ENCODE measurements at regions not wholly inside any gene's neighbourhood (a gene's known extent, or its start where the extent isn't known, plus 50 kb on each side); places are given as distances from the start of the nearest gene placed in this dataset.
"Not testable (repeated sequence)": the region's sequence is repeated elsewhere in the genome, so short reads cannot be mapped to it uniquely, and the experiment has no call there.

DNA sequence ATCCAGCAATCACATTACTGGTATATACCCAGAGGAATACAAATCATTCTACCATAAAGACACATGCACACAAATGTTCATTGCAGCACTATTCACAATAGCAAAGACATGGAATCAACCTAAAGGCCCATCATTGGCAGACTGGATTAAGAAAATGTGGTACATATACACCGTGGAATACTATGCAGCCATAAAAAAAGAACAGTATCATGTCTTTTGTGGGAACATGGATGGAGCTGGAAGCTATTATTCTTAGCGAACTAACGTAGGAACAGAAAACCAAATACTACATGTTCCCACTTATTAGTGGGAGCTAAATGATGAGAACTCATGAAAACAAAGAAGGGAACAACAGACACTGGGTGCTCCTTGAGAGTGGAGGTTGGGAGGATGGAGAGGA is 60.9 kb downstream of the PGRMC1 start:
- H3K36me3 Mint-ChIP-seq (ENCODE audit: insufficient read depth in 2 of 2); H3K4me3 Mint-ChIP-seq; DNase-seq; ATAC-seq (replicated peaks in 1 of 2); H3K27ac Mint-ChIP-seq; H3K4me1 Mint-ChIP-seq (ENCODE audit: low read depth); H3K9me3 Mint-ChIP-seq: not testable (repeated sequence)
- peaks cover 29% of the 10 kb centered on the region for H3K27me3 Mint-ChIP-seq (ENCODE audit: low read depth)

- ATAC-seq (replicated peaks in 1 of 2); H3K4me1 Mint-ChIP-seq (ENCODE audit: low read depth); H3K4me3 Mint-ChIP-seq; H3K27ac Mint-ChIP-seq; H3K36me3 Mint-ChIP-seq (ENCODE audit: insufficient read depth in 2 of 2); DNase-seq; H3K9me3 Mint-ChIP-seq: not testable (repeated sequence)
- H3K27me3 Mint-ChIP-seq (ENCODE audit: low read depth) = peaks cover 29% of the 10 kb centered on the region
These were observed 63.7 kb downstream of the PGRMC1 start for GRCh38 chrX:119299812-119300211.

DNA sequence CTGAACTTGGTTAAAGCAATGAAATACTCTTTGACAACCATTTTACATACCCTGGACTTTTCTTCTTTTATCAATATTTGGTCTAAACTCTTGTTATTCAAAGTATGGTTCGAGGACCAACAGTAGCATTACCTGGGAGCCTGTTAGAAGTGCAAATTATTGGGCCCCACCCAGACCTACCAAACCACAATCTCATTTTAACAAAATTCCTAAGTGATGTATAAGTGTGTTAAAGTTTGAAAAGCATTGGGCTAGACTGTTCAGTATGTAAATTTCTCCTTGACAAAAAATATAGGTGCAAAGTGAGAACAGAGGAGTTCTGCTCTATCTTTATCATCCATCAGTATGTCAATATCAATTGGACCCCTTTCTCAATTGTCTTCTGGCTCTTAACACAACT is 67.1 kb downstream of the PGRMC1 start:
- Mint-ChIP-seq H3K36me3 (ENCODE audit: insufficient read depth in 2 of 2) (no peaks in the 10 kb centered on the region), H3K27ac (no peak overlapping the region)
- ATAC-seq (replicated peaks in 1 of 2) = no peak

GRCh38 chrX:119325456-119325855 is 73.7 kb upstream of the SLC25A43 start:
- Mint-ChIP-seq H3K4me3 (no peak overlapping the region), H3K4me1 (ENCODE audit: low read depth) (no peaks in the 10 kb centered on the region), H3K27ac (no peak overlapping the region), H3K27me3 (ENCODE audit: low read depth) (peaks cover 37% of the 10 kb centered on the region), H3K9me3 (no peaks in the 10 kb centered on the region), H3K36me3 (ENCODE audit: insufficient read depth in 2 of 2) (no peaks in the 10 kb centered on the region)
- ATAC-seq (replicated peaks in 1 of 2) (no peak), DNase-seq (no peak)

More for the DNA sequence above, 67.1 kb downstream of the PGRMC1 start:
- Mint-ChIP-seq H3K4me3 (no peak overlapping the region), H3K4me1 (ENCODE audit: low read depth) (no peaks in the 10 kb centered on the region), H3K27me3 (ENCODE audit: low read depth) (peaks cover 9% of the 10 kb centered on the region), H3K9me3 (no peaks in the 10 kb centered on the region)
- DNase-seq = no peak

DNA sequence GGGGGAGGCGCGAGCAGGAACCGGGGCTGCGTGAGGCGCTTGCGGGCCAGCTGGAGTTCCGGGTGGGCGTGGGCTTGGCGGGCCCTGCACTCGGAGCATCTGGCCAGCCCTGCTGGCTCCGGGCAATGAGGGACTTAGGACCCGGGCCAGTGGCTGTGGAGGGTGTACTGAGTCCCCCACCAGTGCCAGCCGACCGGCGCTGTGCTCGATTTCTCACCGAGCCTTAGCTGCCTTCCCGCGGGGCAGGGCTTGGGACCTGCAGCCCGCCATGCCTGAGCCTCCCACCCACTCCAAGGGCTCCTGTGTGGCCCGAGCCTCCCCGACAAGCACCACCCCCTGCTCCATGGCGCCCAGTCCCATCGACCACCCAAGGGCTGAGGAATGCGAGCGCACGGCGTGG is 67.3 kb upstream of the SLC25A43 start:
- DNase-seq; H3K4me1 Mint-ChIP-seq (ENCODE audit: low read depth); H3K9me3 Mint-ChIP-seq; H3K27ac Mint-ChIP-seq; H3K4me3 Mint-ChIP-seq; H3K36me3 Mint-ChIP-seq (ENCODE audit: insufficient read depth in 2 of 2); ATAC-seq (replicated peaks in 1 of 2): not testable (repeated sequence)
- peaks cover 27% of the 10 kb centered on the region for H3K27me3 Mint-ChIP-seq (ENCODE audit: low read depth)

- H3K9me3 Mint-ChIP-seq; H3K36me3 Mint-ChIP-seq (ENCODE audit: insufficient read depth in 2 of 2); H3K27ac Mint-ChIP-seq; H3K4me3 Mint-ChIP-seq; DNase-seq; H3K4me1 Mint-ChIP-seq (ENCODE audit: low read depth); ATAC-seq (replicated peaks in 1 of 2): not testable (repeated sequence)
- H3K27me3 Mint-ChIP-seq (ENCODE audit: low read depth) = peaks cover 23% of the 10 kb centered on the region
These were observed 66.0 kb upstream of the SLC25A43 start for GRCh38 chrX:119332855-119333720.

DNA sequence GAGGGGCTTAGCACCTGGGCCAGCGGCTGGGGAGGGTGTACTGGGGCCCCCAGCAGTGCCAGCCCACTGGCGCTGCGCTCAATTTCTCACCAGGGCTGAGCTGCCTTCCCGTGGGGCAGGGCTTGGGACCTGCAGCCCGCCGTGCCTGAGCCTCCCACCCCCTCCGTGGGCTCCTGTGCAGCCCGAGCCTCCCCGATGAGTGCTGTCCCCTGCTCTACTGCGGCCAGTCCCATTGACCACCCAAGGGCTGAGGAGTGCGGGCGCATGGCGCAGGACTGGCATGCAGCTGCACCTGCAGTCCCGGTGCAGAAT is 65.5 kb upstream of the SLC25A43 start:
- not testable (repeated sequence) for H3K4me3 Mint-ChIP-seq; DNase-seq; ATAC-seq (replicated peaks in 1 of 2); H3K27ac Mint-ChIP-seq; H3K9me3 Mint-ChIP-seq; H3K36me3 Mint-ChIP-seq (ENCODE audit: insufficient read depth in 2 of 2); H3K4me1 Mint-ChIP-seq (ENCODE audit: low read depth)
- peaks cover 17% of the 10 kb centered on the region for H3K27me3 Mint-ChIP-seq (ENCODE audit: low read depth)

DNA sequence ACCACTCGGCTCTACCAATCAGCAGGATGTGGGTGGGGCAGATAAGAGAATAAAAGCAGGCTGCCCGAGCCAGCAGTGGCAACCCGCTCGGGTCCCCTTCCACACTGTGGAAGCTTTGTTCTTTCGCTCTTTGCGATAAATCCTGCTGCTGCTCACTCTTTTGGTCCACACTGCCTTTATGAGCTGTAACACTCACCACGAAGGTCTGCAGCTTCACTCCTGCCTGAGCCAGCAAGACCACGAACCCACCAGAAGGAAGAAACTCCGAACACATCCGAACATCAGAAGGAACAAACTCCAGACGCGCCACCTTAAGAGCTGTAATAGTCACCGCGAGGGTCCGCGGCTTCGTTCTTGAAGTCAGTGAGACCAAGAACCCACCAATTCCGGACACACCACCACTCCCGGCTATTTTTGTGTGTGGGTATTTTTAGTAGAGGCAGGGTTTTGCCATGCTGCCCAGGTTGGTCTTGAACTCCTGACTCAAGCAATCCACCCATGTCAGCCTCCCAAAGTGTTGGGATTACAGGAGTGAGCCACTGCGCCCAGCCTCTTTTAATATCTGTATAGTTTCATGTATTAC is 64.6 kb upstream of the SLC25A43 start:
- not testable (repeated sequence) for H3K4me3 Mint-ChIP-seq; ATAC-seq (replicated peaks in 1 of 2); H3K9me3 Mint-ChIP-seq; H3K27me3 Mint-ChIP-seq (ENCODE audit: low read depth); H3K4me1 Mint-ChIP-seq (ENCODE audit: low read depth); H3K36me3 Mint-ChIP-seq (ENCODE audit: insufficient read depth in 2 of 2); H3K27ac Mint-ChIP-seq; DNase-seq

DNA sequence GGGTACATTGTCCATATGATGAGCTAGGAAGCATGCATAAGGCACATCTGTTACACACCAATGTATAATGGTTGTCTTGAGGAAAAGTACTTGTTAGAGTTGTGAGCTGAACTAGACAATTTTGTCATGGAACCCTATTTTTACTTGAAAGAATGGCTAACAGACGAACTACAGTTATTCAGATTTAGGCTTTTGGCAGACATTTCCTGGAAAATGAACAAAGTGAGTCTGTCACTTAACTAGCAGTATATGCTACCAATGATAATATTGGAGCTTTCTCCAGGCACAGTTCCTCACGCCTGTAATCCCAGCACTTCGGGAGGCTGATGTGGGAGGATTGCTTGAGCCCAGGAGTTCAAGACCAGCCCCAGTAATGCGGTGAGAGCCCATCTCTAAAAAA is 61.9 kb upstream of the SLC25A43 start:
- no peak for ATAC-seq (replicated peaks in 1 of 2)
- peaks cover 0 to 3% of the 10 kb centered on the region in 2 donors for H3K36me3 Mint-ChIP-seq (ENCODE audit: insufficient read depth in 2 of 2)
- H3K27ac Mint-ChIP-seq = no peak overlapping the region

DNA sequence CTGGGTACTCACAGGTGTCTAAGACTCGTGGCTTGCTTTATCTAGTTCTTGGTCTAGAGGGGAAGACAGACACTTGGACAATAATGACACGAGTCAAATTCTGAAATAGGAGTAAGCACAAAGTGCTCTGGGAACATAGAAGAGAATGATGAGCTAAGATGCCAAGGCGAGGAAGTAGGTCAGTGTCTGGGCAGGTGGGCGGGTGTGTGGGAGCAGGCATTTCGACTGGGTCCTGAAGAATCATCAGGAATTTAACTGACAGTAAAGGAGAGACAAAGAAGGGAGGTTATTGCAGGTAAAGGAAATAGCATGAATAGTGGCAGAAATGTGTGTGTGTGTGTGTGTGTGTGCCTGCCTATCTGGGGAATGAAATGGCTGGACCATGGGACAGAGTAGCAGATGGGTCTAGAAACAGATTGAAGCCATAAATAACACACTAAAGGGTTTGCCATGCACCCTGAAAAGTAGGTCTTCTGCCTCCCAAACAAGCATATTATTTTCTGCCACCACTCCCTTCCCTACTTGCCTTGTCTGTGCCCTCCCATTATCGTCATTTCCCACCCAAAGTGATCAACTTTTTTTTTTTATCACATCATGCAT is 58.4 kb upstream of the SLC25A43 start:
- H3K27me3 Mint-ChIP-seq (ENCODE audit: low read depth) = peaks cover 26% of the 10 kb centered on the region
- no peaks in the 10 kb centered on the region for H3K4me1 Mint-ChIP-seq (ENCODE audit: low read depth)
- peaks cover 0 to 3% of the 10 kb centered on the region in 2 donors for H3K36me3 Mint-ChIP-seq (ENCODE audit: insufficient read depth in 2 of 2)
- H3K9me3 Mint-ChIP-seq = peaks cover 3% of the 10 kb centered on the region in 2 donors
- no peak overlapping the region for H3K4me3 Mint-ChIP-seq
- DNase-seq (no peak), ATAC-seq (replicated peaks in 1 of 2) (no peak)
- no peak overlapping the region for H3K27ac Mint-ChIP-seq

More for the DNA sequence above, 61.9 kb upstream of the SLC25A43 start:
- Mint-ChIP-seq H3K4me3 (no peak overlapping the region), H3K9me3 (peaks cover 3% of the 10 kb centered on the region in 2 donors), H3K4me1 (ENCODE audit: low read depth) (no peaks in the 10 kb centered on the region), H3K27me3 (ENCODE audit: low read depth) (peaks cover 21% of the 10 kb centered on the region)
- no peak for DNase-seq

- H3K27me3 Mint-ChIP-seq (ENCODE audit: low read depth) = peaks cover 41% of the 10 kb centered on the region
- peaks cover 3% of the 10 kb centered on the region in 2 donors for H3K9me3 Mint-ChIP-seq
- peaks cover 0 to 3% of the 10 kb centered on the region in 2 donors for H3K36me3 Mint-ChIP-seq (ENCODE audit: insufficient read depth in 2 of 2)
- ATAC-seq (replicated peaks in 1 of 2) (peak; percentile 29 to 60), DNase-seq (no peak)
- no peak overlapping the region for H3K4me3 Mint-ChIP-seq
- H3K27ac Mint-ChIP-seq = no peak overlapping the region
- no peaks in the 10 kb centered on the region for H3K4me1 Mint-ChIP-seq (ENCODE audit: low read depth)
These were observed 55.3 kb upstream of the SLC25A43 start for GRCh38 chrX:119343856-119344255.
